Kidney epithelial cell (primary cell): ENCODE measurements at regions not wholly inside any gene's neighbourhood (a gene's known extent, or its start where the extent isn't known, plus 50 kb on each side); places are given as distances from the start of the nearest gene placed in this dataset.

Experiments used
- DNase-seq: peaks from one replicate; pipeline ENCODE4 v3.0.0-alpha.2; 2010; ENCODE audit warnings: low read depth
- H3K27me3 ChIP-seq: 2 replicates; pipeline ENCODE4 v1.6.0; 2011; ENCODE audit warnings: low read length; ENCODE audit not compliant: control insufficient read depth, insufficient read depth
- H3K36me3 ChIP-seq: 2 replicates; pipeline ENCODE4 v1.5.1; 2011; ENCODE audit warnings: low read length; ENCODE audit not compliant: control insufficient read depth, insufficient read depth
- H3K4me3 ChIP-seq: 2 replicates; pipeline ENCODE4 v1.5.1; 2011; ENCODE audit warnings: low read depth, mild to moderate bottlenecking, control low read depth, low read length
- TF ChIP-seq, protein P1 (sequence below): IDR thresholded peaks from 2 replicates; pipeline ENCODE4 v1.5.1; 2011; ENCODE audit warnings: mild to moderate bottlenecking, moderate library complexity, low read length, control low read depth, inconsistent platforms; ENCODE audit not compliant: insufficient read depth, poor library complexity, severe bottlenecking

DNA sequence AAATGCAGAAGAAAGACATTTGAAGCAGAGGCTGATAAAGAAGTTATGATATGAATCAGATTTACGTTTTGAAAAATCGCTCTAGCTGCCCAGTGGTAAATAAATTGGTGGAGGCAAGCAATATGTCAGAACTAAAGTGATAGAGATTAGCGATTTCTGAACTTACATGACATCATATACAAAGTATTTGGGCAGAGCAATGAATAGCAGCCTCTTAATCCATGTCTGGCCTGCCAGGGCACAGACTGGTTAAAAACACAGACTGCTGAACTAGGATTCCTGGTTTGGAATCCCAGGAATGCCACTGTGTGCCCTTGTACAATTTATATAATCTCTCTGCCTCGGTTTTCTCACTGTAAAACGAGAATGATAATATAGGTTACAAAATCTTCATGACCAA, 243.1 kb upstream of the SETMAR start:
- DNase-seq: no peak
- Histone ChIP-seq H3K27me3 (no peaks in the 10 kb centered on the region), H3K36me3 (no peaks in the 10 kb centered on the region), H3K4me3 (no peak overlapping the region)
- TF ChIP-seq, protein P1, sequence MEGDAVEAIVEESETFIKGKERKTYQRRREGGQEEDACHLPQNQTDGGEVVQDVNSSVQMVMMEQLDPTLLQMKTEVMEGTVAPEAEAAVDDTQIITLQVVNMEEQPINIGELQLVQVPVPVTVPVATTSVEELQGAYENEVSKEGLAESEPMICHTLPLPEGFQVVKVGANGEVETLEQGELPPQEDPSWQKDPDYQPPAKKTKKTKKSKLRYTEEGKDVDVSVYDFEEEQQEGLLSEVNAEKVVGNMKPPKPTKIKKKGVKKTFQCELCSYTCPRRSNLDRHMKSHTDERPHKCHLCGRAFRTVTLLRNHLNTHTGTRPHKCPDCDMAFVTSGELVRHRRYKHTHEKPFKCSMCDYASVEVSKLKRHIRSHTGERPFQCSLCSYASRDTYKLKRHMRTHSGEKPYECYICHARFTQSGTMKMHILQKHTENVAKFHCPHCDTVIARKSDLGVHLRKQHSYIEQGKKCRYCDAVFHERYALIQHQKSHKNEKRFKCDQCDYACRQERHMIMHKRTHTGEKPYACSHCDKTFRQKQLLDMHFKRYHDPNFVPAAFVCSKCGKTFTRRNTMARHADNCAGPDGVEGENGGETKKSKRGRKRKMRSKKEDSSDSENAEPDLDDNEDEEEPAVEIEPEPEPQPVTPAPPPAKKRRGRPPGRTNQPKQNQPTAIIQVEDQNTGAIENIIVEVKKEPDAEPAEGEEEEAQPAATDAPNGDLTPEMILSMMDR: no peak

DNA sequence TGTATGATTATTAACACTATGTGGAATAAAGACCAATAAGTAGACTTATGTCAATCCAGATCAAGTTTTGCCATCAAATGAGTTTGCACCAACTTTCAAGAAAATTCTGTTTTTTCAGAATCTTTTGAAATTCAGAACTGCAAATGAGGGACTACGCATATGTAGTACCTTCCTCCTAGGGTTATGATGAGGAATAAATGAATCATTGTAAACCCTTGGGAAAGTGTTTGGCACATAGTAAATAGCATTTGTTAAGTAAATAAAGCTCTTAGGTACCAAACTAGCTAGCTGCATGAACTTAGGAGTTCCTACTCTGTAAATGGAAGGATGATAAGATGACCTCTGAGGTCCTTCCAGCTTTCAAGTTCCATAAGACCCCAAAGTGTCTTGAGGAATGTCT, 242.6 kb upstream of the SETMAR start:
- no peak for DNase-seq
- TF ChIP-seq, protein P1: no peak
- no peaks in the 10 kb centered on the region for H3K27me3 ChIP-seq

DNA sequence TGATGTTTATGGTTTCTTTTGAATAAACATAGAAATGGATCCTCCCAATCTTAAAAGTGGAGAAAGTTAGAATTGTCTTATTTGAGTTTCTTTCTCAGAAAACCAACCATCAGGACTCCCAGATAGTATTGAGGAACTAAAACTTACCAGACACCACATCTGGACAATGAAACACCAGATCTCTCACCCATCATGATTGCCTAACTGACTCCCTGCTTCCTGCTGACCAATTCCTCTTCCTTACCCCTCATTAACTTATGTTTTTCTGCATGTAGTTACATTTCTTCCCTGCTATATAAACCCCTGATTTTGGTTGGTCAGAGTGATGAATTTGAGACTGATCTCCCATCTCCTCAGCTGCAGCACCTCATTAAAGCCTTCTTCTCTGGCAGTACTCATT, 242.0 kb upstream of the SETMAR start:
- no peaks in the 10 kb centered on the region for H3K36me3 ChIP-seq
- no peaks in the 10 kb centered on the region for H3K27me3 ChIP-seq
- DNase-seq: no peak
- TF ChIP-seq, protein P1: no peak
- H3K4me3 ChIP-seq: no peak overlapping the region

More for the DNA sequence above, 242.6 kb upstream of the SETMAR start:
- Histone ChIP-seq H3K36me3 (no peaks in the 10 kb centered on the region), H3K4me3 (no peak overlapping the region)

DNA sequence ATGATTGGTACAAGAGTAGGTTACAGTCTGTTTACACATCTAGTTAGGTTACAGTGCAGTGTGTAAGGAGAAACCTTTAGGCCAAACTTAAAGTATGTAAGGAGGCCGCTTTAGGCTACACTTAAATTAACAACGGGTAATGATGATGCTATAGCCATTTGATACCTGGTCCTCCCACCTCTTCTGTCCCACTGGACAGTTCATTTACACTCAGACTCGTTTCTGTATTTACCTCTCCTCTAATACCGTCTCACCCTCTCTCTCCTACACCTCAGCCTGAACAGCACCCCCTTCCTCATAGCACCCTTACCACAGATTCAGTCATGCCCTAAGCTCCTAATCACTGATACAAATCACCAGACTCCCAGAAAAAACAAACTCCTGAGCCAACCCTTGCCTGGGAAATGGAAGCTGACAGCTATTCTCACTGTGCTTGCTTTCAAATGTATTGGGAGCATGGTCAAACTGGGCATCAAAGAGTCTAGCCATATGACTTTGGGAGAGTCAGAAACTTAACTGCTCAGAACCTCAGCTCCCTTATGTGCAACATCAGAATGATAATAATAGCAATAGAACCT, 241.3 kb upstream of the SETMAR start:
- no peaks in the 10 kb centered on the region for H3K36me3 ChIP-seq
- TF ChIP-seq, protein P1: no peak
- DNase-seq: no peak
- no peak overlapping the region for H3K4me3 ChIP-seq
- H3K27me3 ChIP-seq: no peaks in the 10 kb centered on the region

DNA sequence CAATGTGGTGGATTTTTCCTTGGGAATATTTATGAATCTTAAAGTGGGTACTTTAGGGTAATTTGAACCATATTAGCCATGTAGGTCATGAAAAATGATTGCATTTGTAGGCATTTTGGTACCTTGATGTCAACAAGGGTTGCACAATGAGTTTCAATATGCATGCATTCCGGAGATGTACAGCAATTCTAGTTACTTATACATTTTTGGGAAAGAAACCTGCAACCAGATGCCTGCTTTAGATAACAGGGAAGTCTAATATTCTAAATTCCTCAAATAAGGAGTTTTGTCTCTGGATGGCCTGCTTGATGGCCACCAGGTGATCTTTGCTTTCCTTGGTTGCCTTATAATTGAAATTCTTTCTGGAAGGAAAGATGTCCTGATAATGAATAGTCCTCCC, 240.5 kb upstream of the SETMAR start:
- Histone ChIP-seq H3K4me3 (no peak overlapping the region), H3K36me3 (no peaks in the 10 kb centered on the region), H3K27me3 (no peaks in the 10 kb centered on the region)
- TF ChIP-seq, protein P1: no peak
- no peak for DNase-seq

DNA sequence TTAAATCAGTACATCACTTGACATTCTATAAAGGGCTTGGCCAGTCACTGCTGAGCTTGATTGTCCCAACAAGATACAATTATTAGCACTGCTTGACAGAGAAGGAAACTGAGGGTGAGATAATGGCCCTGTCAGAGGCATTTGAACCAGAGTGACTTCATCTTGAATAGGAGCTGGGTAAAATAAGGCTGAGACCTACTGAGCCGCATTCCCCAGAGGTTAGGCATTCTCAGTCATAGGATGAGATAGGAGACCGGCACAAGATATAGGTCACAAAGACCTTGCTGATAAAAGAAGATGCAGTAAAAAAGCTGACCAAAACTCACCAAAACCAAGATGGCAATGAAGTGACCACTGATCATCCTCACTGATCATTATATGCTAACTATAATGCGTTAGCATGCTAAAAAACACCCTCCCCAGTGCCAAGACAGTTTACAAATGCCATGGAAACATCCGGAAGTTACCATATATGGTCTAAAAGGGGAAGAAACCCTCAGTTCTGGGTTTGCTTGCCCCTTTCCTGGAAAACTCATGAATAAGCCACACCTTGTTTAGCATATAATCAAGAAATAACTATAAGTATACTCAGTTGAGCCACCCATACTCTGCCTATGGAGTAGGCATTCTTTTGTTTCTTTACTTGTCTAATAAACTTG, 239.1 kb upstream of the SETMAR start:
- no peak for DNase-seq
- no peak overlapping the region for H3K4me3 ChIP-seq
- no peaks in the 10 kb centered on the region for H3K36me3 ChIP-seq

More for the DNA sequence above, 239.1 kb upstream of the SETMAR start:
- no peaks in the 10 kb centered on the region for H3K27me3 ChIP-seq
- TF ChIP-seq, protein P1: no peak
